GM23338 (cell line): ENCODE measurements at regions not wholly inside any gene's neighbourhood (a gene's known extent, or its start where the extent isn't known, plus 50 kb on each side); places are given as distances from the start of the nearest gene placed in this dataset.

ENCODE experiments used
- ATAC-seq: fragments of 200-7000 bp; cut with Tn5 transposase; 3 replicates; pipeline ENCODE4 v1.9.1; 2020
- DNase-seq: peaks from one replicate; pipeline ENCODE4 v3.0.0-alpha.2; 2015; ENCODE audit warnings: low spot score
- H2AFZ ChIP-seq: fragments of 200-600 bp; sonication (generic); 2 replicates; pipeline ENCODE4 v1.8.0; 2016; ENCODE audit warnings: antibody characterized with exemption, mild to moderate bottlenecking, moderate library complexity
- H3F3A ChIP-seq: fragments of 200-600 bp; sonication (generic); replicated peaks from 2 replicates; pipeline ENCODE4 v1.8.0; 2017; ENCODE audit warnings: antibody characterized with exemption, mixed run types, low read depth
- H3K27ac ChIP-seq: fragments of 200-600 bp; sonication (generic); 2 replicates; pipeline ENCODE4 v1.6.1; 2016; ENCODE audit warnings: low read depth
- H3K27me3 ChIP-seq: fragments of 200-600 bp; sonication (generic); 2 replicates; pipeline ENCODE4 v1.8.0; 2016; ENCODE audit warnings: mild to moderate bottlenecking, mixed run types, moderate library complexity; ENCODE audit not compliant: insufficient read depth
- H3K36me3 ChIP-seq: fragments of 200-600 bp; sonication (generic); 2 replicates; pipeline ENCODE4 v1.8.0; 2016; ENCODE audit warnings: mild to moderate bottlenecking; ENCODE audit not compliant: insufficient read depth
- H3K4me1 ChIP-seq: fragments of 200-600 bp; sonication (generic); 2 replicates; pipeline ENCODE4 v1.8.0; 2016; ENCODE audit warnings: mild to moderate bottlenecking, moderate library complexity; ENCODE audit not compliant: insufficient read depth
- H3K4me2 ChIP-seq: fragments of 200-600 bp; sonication (generic); 2 replicates; pipeline ENCODE4 v1.7.1; 2017; ENCODE audit warnings: mixed run types
- H3K4me3 ChIP-seq: fragments of 200-600 bp; sonication (generic); 2 replicates; pipeline ENCODE4 v1.6.1; 2016; ENCODE audit warnings: mixed run types
- H3K79me2 ChIP-seq: fragments of 200-600 bp; sonication (generic); replicated peaks from 2 replicates; pipeline ENCODE4 v1.8.0; 2017; ENCODE audit warnings: mild to moderate bottlenecking; ENCODE audit not compliant: insufficient read depth
- H3K9me2 ChIP-seq: fragments of 200-600 bp; sonication (generic); 2 replicates; pipeline ENCODE4 v1.8.0; 2017; ENCODE audit not compliant: insufficient read depth
- H4K20me1 ChIP-seq: fragments of 200-600 bp; sonication (generic); replicated peaks from 2 replicates; pipeline ENCODE4 v1.8.0; 2017; ENCODE audit warnings: mild to moderate bottlenecking; ENCODE audit not compliant: insufficient read depth
- H3K27ac Mint-ChIP-seq: 2 replicates; pipeline ENCODE4 v1.8.0; 2020; ENCODE audit warnings: inconsistent platforms, mild to moderate bottlenecking, moderate library complexity, mixed read lengths
- H3K27me3 Mint-ChIP-seq: 3 replicates; pipeline ENCODE4 v1.8.0; 2022; ENCODE audit warnings: low read depth, mild to moderate bottlenecking, moderate library complexity, mixed read lengths, inconsistent platforms; ENCODE audit not compliant: insufficient read depth, poor library complexity
- H3K36me3 Mint-ChIP-seq: 3 replicates; pipeline ENCODE4 v1.8.0; 2021; ENCODE audit warnings: low read depth, mild to moderate bottlenecking, inconsistent platforms, moderate library complexity, mixed read lengths
- H3K4me1 Mint-ChIP-seq: 3 replicates; pipeline ENCODE4 v1.8.0; 2020; ENCODE audit warnings: mild to moderate bottlenecking, inconsistent platforms, mixed read lengths
- H3K4me3 Mint-ChIP-seq: 3 replicates; pipeline ENCODE4 v1.8.0; 2021; ENCODE audit warnings: moderate library complexity, mild to moderate bottlenecking, inconsistent platforms, mixed read lengths
- H3K9me3 Mint-ChIP-seq: 3 replicates; pipeline ENCODE4 v1.8.0; 2020; ENCODE audit warnings: moderate library complexity, mild to moderate bottlenecking, inconsistent platforms, mixed read lengths
- CREB1 ChIP-seq: fragments of 250-450 bp; sonication (Bioruptor Pico); IDR thresholded peaks from 2 replicates; pipeline ENCODE4 v1.5.0; 2020; ENCODE audit warnings: low read depth, mild to moderate bottlenecking, moderate library complexity
- ETS1 ChIP-seq: IDR thresholded peaks from 2 replicates; pipeline ENCODE4 v1.6.1; 2016; ENCODE audit warnings: antibody characterized with exemption
- EZH2 ChIP-seq: fragments of 200-600 bp; sonication (generic); IDR thresholded peaks from one replicate; pipeline ENCODE4 v1.8.0; 2017; ENCODE audit warnings: antibody characterized with exemption, mild to moderate bottlenecking, low read depth; ENCODE audit not compliant: unreplicated experiment
- EZH2phosphoT487 ChIP-seq: fragments of 200-600 bp; sonication (generic); IDR thresholded peaks from one replicate; pipeline ENCODE4 v1.8.1; 2018; ENCODE audit warnings: antibody characterized with exemption; ENCODE audit not compliant: unreplicated experiment
- JUNB ChIP-seq: IDR thresholded peaks from one replicate; pipeline ENCODE4 v1.6.1; 2016; ENCODE audit warnings: antibody characterized with exemption; ENCODE audit not compliant: unreplicated experiment
- NANOG ChIP-seq: IDR thresholded peaks from 2 replicates; pipeline ENCODE4 v1.6.1; 2016; ENCODE audit warnings: antibody characterized with exemption, borderline replicate concordance
- POLR2AphosphoS5 ChIP-seq: IDR thresholded peaks from 2 replicates; pipeline ENCODE4 v1.6.1; 2016; ENCODE audit warnings: antibody characterized with exemption, low read depth
- REST ChIP-seq: IDR thresholded peaks from one replicate; pipeline ENCODE4 v1.6.1; 2018; ENCODE audit warnings: antibody characterized with exemption; ENCODE audit not compliant: unreplicated experiment
- STAT1 ChIP-seq: IDR thresholded peaks from one replicate; pipeline ENCODE4 v1.6.1; 2016; ENCODE audit warnings: antibody characterized with exemption; ENCODE audit not compliant: unreplicated experiment
- TF ChIP-seq, protein P1 (sequence below): fragments of 250-450 bp; sonication (Bioruptor Pico); IDR thresholded peaks from 2 replicates; pipeline ENCODE4 v1.5.0; 2020; ENCODE audit warnings: mild to moderate bottlenecking, moderate library complexity
- TF ChIP-seq, protein P2 (sequence below), 2 experiments: fragments of 200-600 bp in 1 of 2; sonication (generic) in 1 of 2; conservative IDR thresholded peaks; 2 replicates each; pipeline versions ENCODE4 v1.5.1 to v1.6.1; 2016 to 2017; ENCODE audit warnings: antibody characterized with exemption in 2 of 2, low read depth in 2 of 2, mild to moderate bottlenecking in 2 of 2, moderate library complexity in 1 of 2

- no peak overlapping the region for H2AFZ ChIP-seq
- H3K79me2 ChIP-seq: no peaks in the 10 kb centered on the region
- H3K4me3 ChIP-seq: no peak overlapping the region
- no peak overlapping the region for H3K4me2 ChIP-seq
- H4K20me1 ChIP-seq: no peaks in the 10 kb centered on the region
- H3K4me1 ChIP-seq: no peaks in the 10 kb centered on the region
- Mint-ChIP-seq H3K4me3 (no peak overlapping the region), H3K27me3 (no peaks in the 10 kb centered on the region), H3K9me3 (peaks cover 21% of the 10 kb centered on the region), H3K27ac (no peak overlapping the region), H3K36me3 (peaks cover 12% of the 10 kb centered on the region), H3K4me1 (no peaks in the 10 kb centered on the region)
- no peaks in the 10 kb centered on the region for H3K9me2 ChIP-seq
- no peak for ATAC-seq
- no peaks in the 10 kb centered on the region for H3K27me3 ChIP-seq
- DNase-seq: no peak
- H3K36me3 ChIP-seq: peaks cover 8% of the 10 kb centered on the region; the same call in 1 of the 2 replicates
- H3K27ac ChIP-seq: no peak overlapping the region
- no peak for TF ChIP-seq NANOG
- no peak for TF ChIP-seq EZH2
- TF ChIP-seq REST: no peak
- TF ChIP-seq ETS1: no peak
- no peak for TF ChIP-seq EZH2phosphoT487
- TF ChIP-seq STAT1: no peak
- TF ChIP-seq JUNB: no peak
- TF ChIP-seq, protein P1, sequence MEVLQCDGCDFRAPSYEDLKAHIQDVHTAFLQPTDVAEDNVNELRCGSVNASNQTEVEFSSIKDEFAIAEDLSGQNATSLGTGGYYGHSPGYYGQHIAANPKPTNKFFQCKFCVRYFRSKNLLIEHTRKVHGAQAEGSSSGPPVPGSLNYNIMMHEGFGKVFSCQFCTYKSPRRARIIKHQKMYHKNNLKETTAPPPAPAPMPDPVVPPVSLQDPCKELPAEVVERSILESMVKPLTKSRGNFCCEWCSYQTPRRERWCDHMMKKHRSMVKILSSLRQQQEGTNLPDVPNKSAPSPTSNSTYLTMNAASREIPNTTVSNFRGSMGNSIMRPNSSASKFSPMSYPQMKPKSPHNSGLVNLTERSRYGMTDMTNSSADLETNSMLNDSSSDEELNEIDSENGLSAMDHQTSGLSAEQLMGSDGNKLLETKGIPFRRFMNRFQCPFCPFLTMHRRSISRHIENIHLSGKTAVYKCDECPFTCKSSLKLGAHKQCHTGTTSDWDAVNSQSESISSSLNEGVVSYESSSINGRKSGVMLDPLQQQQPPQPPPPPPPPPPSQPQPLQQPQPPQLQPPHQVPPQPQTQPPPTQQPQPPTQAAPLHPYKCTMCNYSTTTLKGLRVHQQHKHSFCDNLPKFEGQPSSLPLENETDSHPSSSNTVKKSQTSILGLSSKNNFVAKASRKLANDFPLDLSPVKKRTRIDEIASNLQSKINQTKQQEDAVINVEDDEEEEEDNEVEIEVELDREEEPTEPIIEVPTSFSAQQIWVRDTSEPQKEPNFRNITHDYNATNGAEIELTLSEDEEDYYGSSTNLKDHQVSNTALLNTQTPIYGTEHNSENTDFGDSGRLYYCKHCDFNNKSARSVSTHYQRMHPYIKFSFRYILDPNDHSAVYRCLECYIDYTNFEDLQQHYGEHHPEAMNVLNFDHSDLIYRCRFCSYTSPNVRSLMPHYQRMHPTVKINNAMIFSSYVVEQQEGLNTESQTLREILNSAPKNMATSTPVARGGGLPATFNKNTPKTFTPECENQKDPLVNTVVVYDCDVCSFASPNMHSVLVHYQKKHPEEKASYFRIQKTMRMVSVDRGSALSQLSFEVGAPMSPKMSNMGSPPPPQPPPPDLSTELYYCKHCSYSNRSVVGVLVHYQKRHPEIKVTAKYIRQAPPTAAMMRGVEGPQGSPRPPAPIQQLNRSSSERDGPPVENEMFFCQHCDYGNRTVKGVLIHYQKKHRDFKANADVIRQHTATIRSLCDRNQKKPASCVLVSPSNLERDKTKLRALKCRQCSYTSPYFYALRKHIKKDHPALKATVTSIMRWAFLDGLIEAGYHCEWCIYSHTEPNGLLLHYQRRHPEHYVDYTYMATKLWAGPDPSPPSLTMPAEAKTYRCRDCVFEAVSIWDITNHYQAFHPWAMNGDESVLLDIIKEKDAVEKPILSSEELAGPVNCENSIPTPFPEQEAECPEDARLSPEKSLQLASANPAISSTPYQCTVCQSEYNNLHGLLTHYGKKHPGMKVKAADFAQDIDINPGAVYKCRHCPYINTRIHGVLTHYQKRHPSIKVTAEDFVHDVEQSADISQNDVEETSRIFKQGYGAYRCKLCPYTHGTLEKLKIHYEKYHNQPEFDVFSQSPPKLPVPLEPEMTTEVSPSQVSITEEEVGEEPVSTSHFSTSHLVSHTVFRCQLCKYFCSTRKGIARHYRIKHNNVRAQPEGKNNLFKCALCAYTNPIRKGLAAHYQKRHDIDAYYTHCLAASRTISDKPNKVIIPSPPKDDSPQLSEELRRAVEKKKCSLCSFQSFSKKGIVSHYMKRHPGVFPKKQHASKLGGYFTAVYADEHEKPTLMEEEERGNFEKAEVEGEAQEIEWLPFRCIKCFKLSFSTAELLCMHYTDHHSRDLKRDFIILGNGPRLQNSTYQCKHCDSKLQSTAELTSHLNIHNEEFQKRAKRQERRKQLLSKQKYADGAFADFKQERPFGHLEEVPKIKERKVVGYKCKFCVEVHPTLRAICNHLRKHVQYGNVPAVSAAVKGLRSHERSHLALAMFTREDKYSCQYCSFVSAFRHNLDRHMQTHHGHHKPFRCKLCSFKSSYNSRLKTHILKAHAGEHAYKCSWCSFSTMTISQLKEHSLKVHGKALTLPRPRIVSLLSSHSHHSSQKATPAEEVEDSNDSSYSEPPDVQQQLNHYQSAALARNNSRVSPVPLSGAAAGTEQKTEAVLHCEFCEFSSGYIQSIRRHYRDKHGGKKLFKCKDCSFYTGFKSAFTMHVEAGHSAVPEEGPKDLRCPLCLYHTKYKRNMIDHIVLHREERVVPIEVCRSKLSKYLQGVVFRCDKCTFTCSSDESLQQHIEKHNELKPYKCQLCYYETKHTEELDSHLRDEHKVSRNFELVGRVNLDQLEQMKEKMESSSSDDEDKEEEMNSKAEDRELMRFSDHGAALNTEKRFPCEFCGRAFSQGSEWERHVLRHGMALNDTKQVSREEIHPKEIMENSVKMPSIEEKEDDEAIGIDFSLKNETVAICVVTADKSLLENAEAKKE (CRISPR knock-in tag): no peak
- TF ChIP-seq CREB1: no peak
- no peak for TF ChIP-seq POLR2AphosphoS5
- TF ChIP-seq, protein P2, sequence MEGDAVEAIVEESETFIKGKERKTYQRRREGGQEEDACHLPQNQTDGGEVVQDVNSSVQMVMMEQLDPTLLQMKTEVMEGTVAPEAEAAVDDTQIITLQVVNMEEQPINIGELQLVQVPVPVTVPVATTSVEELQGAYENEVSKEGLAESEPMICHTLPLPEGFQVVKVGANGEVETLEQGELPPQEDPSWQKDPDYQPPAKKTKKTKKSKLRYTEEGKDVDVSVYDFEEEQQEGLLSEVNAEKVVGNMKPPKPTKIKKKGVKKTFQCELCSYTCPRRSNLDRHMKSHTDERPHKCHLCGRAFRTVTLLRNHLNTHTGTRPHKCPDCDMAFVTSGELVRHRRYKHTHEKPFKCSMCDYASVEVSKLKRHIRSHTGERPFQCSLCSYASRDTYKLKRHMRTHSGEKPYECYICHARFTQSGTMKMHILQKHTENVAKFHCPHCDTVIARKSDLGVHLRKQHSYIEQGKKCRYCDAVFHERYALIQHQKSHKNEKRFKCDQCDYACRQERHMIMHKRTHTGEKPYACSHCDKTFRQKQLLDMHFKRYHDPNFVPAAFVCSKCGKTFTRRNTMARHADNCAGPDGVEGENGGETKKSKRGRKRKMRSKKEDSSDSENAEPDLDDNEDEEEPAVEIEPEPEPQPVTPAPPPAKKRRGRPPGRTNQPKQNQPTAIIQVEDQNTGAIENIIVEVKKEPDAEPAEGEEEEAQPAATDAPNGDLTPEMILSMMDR (conservative IDR thresholded peaks at IDR 0.05; ENCODE audit: low read depth in 2 of 2): no peak
- no peaks in the 10 kb centered on the region for H3F3A ChIP-seq
Measured at GRCh38 chr4:147071209-147071740, 125.6 kb upstream of the TTC29 start.
